ENCODE measurements at regions not wholly inside any gene's neighbourhood (a gene's known extent, or its start where the extent isn't known, plus 50 kb on each side); places are given as distances from the start of the nearest gene placed in this dataset.

DNA sequence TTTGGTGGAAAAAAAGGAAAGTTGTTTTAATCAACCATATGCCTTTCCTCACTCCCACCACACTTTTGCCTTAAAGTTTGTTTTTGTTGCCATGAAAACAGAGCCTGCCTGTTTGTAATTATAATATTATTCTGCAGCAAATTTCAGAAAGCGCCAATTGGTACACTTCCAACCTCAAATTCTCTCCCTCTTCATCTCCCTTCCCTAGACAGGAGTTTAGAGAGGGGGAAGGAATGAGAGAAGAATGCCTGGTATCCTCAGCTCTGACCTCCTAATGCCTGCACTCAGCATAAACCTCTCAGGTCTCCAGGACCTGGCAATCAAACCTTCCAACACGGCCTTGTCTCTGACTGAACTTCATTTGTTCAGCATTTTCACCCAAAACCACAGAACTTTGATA, 138.4 kb upstream of the HCCS start:
- TF ChIP-seq, protein P1, sequence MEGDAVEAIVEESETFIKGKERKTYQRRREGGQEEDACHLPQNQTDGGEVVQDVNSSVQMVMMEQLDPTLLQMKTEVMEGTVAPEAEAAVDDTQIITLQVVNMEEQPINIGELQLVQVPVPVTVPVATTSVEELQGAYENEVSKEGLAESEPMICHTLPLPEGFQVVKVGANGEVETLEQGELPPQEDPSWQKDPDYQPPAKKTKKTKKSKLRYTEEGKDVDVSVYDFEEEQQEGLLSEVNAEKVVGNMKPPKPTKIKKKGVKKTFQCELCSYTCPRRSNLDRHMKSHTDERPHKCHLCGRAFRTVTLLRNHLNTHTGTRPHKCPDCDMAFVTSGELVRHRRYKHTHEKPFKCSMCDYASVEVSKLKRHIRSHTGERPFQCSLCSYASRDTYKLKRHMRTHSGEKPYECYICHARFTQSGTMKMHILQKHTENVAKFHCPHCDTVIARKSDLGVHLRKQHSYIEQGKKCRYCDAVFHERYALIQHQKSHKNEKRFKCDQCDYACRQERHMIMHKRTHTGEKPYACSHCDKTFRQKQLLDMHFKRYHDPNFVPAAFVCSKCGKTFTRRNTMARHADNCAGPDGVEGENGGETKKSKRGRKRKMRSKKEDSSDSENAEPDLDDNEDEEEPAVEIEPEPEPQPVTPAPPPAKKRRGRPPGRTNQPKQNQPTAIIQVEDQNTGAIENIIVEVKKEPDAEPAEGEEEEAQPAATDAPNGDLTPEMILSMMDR (IDR thresholded peaks at IDR 0.05 in 8 of 11, conservative IDR thresholded peaks at IDR 0.05 in 3 of 11) = no peak
- TF ChIP-seq POLR2A (IDR thresholded peaks at IDR 0.05) (no peak), POLR2AphosphoS5 (IDR thresholded peaks at IDR 0.05) (no peak)

Measured in spleen (tissue), 7 donors.